Stimulated activated CD8-positive, alpha-beta memory T cell treated with anti-CD3 and anti-CD28 coated beads, Interleukin-2, amount 100 ng/mL, for 1 hour (primary cell): ENCODE measurements at regions not wholly inside any gene's neighbourhood (a gene's known extent, or its start where the extent isn't known, plus 50 kb on each side); places are given as distances from the start of the nearest gene placed in this dataset.

ENCODE experiments used
- DNase-seq, 2 donors: peaks; one replicate each; pipeline ENCODE4 v3.0.0-alpha.2; 2020; ENCODE audit warnings: low read depth in 2 of 2

GRCh38 chr2:217444932-217445331 is 557.9 kb downstream of the TNS1 start:
- DNase-seq: no peak

GRCh38 chr2:217444509-217444908 is 558.3 kb downstream of the TNS1 start:
- DNase-seq: no peak

GRCh38 chr2:217443601-217444000 is 559.2 kb downstream of the TNS1 start:
- DNase-seq: no peak

- DNase-seq: no peak
These were observed 562.8 kb downstream of the TNS1 start for GRCh38 chr2:217440000-217440399.

- DNase-seq: no peak
These were observed 564.0 kb downstream of the TNS1 start for GRCh38 chr2:217438821-217439220.

- DNase-seq: no peak
These were observed 564.7 kb downstream of the TNS1 start for GRCh38 chr2:217438136-217438535.

- DNase-seq: no peak
These were observed 565.4 kb downstream of the TNS1 start for GRCh38 chr2:217437290-217437870.

- no peak for DNase-seq
These were observed 566.4 kb downstream of the TNS1 start for GRCh38 chr2:217436386-217436785.

GRCh38 chr2:217434180-217434975 is 568.4 kb downstream of the TNS1 start:
- no peak for DNase-seq

- DNase-seq: no peak
These were observed 569.3 kb downstream of the TNS1 start for GRCh38 chr2:217433522-217433921.

GRCh38 chr2:217431577-217432269 is 571.1 kb downstream of the TNS1 start:
- no peak for DNase-seq

GRCh38 chr2:217430916-217431576 is 571.2 kb upstream of the TNP1 start:
- DNase-seq: no peak

GRCh38 chr2:217429981-217430500 is 570.2 kb upstream of the TNP1 start:
- DNase-seq: no peak

GRCh38 chr2:217421834-217422233 is 562.0 kb upstream of the TNP1 start:
- DNase-seq: no peak

GRCh38 chr2:217420854-217421253 is 561.0 kb upstream of the TNP1 start:
- no peak for DNase-seq

- DNase-seq: no peak
These were observed 559.3 kb upstream of the TNP1 start for GRCh38 chr2:217419055-217419671.

- no peak for DNase-seq
These were observed 558.7 kb upstream of the TNP1 start for GRCh38 chr2:217418544-217418943.

- no peak for DNase-seq
These were observed 558.2 kb upstream of the TNP1 start for GRCh38 chr2:217418090-217418489.

- DNase-seq: no peak
These were observed 557.7 kb upstream of the TNP1 start for GRCh38 chr2:217417536-217417935.

- no peak for DNase-seq
These were observed 555.5 kb upstream of the TNP1 start for GRCh38 chr2:217415316-217415715.

GRCh38 chr2:217414429-217414828 is 554.6 kb upstream of the TNP1 start:
- no peak for DNase-seq

- DNase-seq: no peak
These were observed 553.3 kb upstream of the TNP1 start for GRCh38 chr2:217413193-217413592.
